Activated CD8-positive, alpha-beta T cell treated with anti-CD3 and anti-CD28 coated beads for 36 hours (primary cell): ENCODE measurements at regions not wholly inside any gene's neighbourhood (a gene's known extent, or its start where the extent isn't known, plus 50 kb on each side); places are given as distances from the start of the nearest gene placed in this dataset.
"Not testable (repeated sequence)": the region's sequence is repeated elsewhere in the genome, so short reads cannot be mapped to it uniquely, and the experiment has no call there.

ENCODE experiments used
- ATAC-seq: fragments of 200-7000 bp; cut with Tn5 transposase; one replicate; pipeline ENCODE4 v1.10.0; 2021; ENCODE audit warnings: mild to moderate bottlenecking, moderate library complexity
- CTCF ChIA-PET: fragments of 350-600 bp; sonication (Branson Sonifier 250); formaldehyde crosslinking; loops from one replicate; lab custom pipeline; 2021; ENCODE audit warnings: antibody characterized with exemption; lab: Charles Lee
- POLR2A ChIA-PET: fragments of 350-600 bp; sonication (Branson Sonifier 250); formaldehyde crosslinking; loops from one replicate; lab custom pipeline; 2021; ENCODE audit warnings: antibody characterized with exemption; lab: Charles Lee
- DNase-seq: peaks from one replicate; pipeline ENCODE4 v3.0.0-alpha.2; 2020
- H3K27ac Mint-ChIP-seq: one replicate; pipeline ENCODE4 v1.8.0; 2021; ENCODE audit warnings: mild to moderate bottlenecking, mixed read lengths
- H3K27me3 Mint-ChIP-seq: one replicate; pipeline ENCODE4 v1.8.0; 2021; ENCODE audit warnings: mixed read lengths
- H3K36me3 Mint-ChIP-seq: one replicate; pipeline ENCODE4 v1.8.0; 2021; ENCODE audit warnings: low read depth, mixed read lengths
- H3K4me1 Mint-ChIP-seq: one replicate; pipeline ENCODE4 v1.8.0; 2021; ENCODE audit warnings: low read depth, mixed read lengths
- H3K4me3 Mint-ChIP-seq: one replicate; pipeline ENCODE4 v1.8.0; 2021; ENCODE audit warnings: mild to moderate bottlenecking, moderate library complexity, mixed read lengths
- H3K9me3 Mint-ChIP-seq: one replicate; pipeline ENCODE4 v1.8.0; 2021; ENCODE audit warnings: mixed read lengths
- CTCF ChIP-seq: fragments of 200-600 bp; IDR thresholded peaks from one replicate; pipeline ENCODE4 v1.8.0; 2022; ENCODE audit warnings: antibody characterized with exemption, mild to moderate bottlenecking
- intact Hi-C: fragments of 100-400 bp; cut with micrococcal nuclease; formaldehyde crosslinking; loops from one replicate; pipeline ENCODE4 v1.10.0; 2022

GRCh38 chr4:75325318-75325979 lies 188.8 kb downstream of the RCHY1 start:
- ChIA-PET POLR2A (no interaction called here), CTCF (no interaction called here)

DNA sequence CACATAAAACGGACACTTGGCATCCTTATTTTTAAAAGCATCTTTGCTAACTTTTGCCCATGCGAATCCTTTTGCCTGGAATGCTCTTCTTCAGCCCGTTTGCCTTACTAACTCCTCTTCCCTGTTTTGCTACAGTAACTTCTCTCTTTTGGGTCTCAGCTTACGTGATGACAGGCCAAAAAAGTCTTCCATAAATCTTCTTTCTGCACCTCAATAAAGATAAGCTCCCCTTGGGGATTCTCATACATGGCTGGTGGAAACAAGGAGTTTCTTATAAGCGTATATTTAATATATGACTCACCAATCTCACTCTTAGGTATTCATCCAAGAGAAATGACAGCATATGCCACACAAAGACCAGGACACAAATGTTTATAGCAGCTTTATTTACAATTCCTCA lies 192.7 kb downstream of the RCHY1 start:
- ChIA-PET POLR2A (no interaction called here), CTCF (no interaction called here)
- Mint-ChIP-seq H3K36me3 (no peaks in the 10 kb centered on the region), H3K9me3 (peaks cover 4% of the 10 kb centered on the region), H3K27ac (no peak overlapping the region), H3K27me3 (no peaks in the 10 kb centered on the region), H3K4me3 (no peak overlapping the region), H3K4me1 (no peaks in the 10 kb centered on the region)
- no peak for ATAC-seq
- TF ChIP-seq CTCF: no peak
- intact Hi-C loops: no loop called here
- no peak for DNase-seq

More at GRCh38 chr4:75325318-75325979, 188.8 kb downstream of the RCHY1 start:
- ATAC-seq: no peak
- Mint-ChIP-seq H3K4me1 (no peaks in the 10 kb centered on the region), H3K9me3 (no peaks in the 10 kb centered on the region), H3K27me3 (no peaks in the 10 kb centered on the region), H3K36me3 (no peaks in the 10 kb centered on the region), H3K4me3 (no peak overlapping the region), H3K27ac (no peak overlapping the region)
- no peak for TF ChIP-seq CTCF
- no peak for DNase-seq
- intact Hi-C loops: no loop called here

- H3K4me3 Mint-ChIP-seq, POLR2A ChIA-PET, CTCF ChIA-PET, H3K9me3 Mint-ChIP-seq, H3K36me3 Mint-ChIP-seq, H3K27me3 Mint-ChIP-seq, DNase-seq, H3K27ac Mint-ChIP-seq, ATAC-seq, intact Hi-C loops, H3K4me1 Mint-ChIP-seq: not testable (repeated sequence)
These were observed 196.6 kb downstream of the RCHY1 start for GRCh38 chr4:75317641-75318040.

GRCh38 chr4:75308049-75308448 lies 206.2 kb downstream of the RCHY1 start:
- intact Hi-C loops: no loop called here
- POLR2A ChIA-PET: no interaction called here
- H3K27me3 Mint-ChIP-seq: peaks cover 1% of the 10 kb centered on the region
- peaks cover 4% of the 10 kb centered on the region for H3K9me3 Mint-ChIP-seq
- no peak for TF ChIP-seq CTCF
- H3K4me3 Mint-ChIP-seq: no peak overlapping the region
- CTCF ChIA-PET: no interaction called here
- no peaks in the 10 kb centered on the region for H3K36me3 Mint-ChIP-seq
- ATAC-seq: no peak
- H3K4me1 Mint-ChIP-seq: no peaks in the 10 kb centered on the region
- DNase-seq: no peak
- no peak overlapping the region for H3K27ac Mint-ChIP-seq

DNA sequence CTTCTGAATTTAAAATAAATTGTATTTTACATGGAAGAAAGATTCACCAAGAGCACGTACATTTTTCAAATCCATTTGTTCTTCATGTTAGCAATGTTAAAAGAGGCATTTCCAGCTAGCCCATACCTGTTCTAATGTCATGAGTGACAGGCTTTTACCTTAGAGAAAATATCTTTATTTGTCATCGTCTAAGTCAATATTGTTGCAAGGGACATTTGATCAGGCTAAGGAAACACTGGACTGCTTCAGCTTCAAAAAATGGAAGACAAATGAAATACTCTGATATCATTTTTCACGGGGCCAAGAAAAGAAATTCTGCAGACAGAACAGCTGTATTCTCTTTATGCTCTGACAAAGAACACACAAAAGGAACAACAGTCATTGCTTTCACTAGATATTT lies 207.7 kb downstream of the RCHY1 start:
- ChIA-PET CTCF (no interaction called here), POLR2A (no interaction called here)
- TF ChIP-seq CTCF: no peak
- intact Hi-C loops: no loop called here
- no peak for ATAC-seq
- Mint-ChIP-seq H3K27me3 (peaks cover 1% of the 10 kb centered on the region), H3K36me3 (no peaks in the 10 kb centered on the region), H3K9me3 (peaks cover 4% of the 10 kb centered on the region), H3K4me3 (no peak overlapping the region), H3K4me1 (no peaks in the 10 kb centered on the region), H3K27ac (no peak overlapping the region)
- no peak for DNase-seq
